T-helper 2 cell (primary cell): ENCODE measurements at regions not wholly inside any gene's neighbourhood (a gene's known extent, or its start where the extent isn't known, plus 50 kb on each side); places are given as distances from the start of the nearest gene placed in this dataset.
"Not testable (repeated sequence)": the region's sequence is repeated elsewhere in the genome, so short reads cannot be mapped to it uniquely, and the experiment has no call there.

ENCODE experiments used
- DNase-seq, 5 experiments: peaks; one replicate each; pipeline versions ENCODE4 v3.0.0 to v3.0.0-alpha.2; 2012 to 2022

DNA sequence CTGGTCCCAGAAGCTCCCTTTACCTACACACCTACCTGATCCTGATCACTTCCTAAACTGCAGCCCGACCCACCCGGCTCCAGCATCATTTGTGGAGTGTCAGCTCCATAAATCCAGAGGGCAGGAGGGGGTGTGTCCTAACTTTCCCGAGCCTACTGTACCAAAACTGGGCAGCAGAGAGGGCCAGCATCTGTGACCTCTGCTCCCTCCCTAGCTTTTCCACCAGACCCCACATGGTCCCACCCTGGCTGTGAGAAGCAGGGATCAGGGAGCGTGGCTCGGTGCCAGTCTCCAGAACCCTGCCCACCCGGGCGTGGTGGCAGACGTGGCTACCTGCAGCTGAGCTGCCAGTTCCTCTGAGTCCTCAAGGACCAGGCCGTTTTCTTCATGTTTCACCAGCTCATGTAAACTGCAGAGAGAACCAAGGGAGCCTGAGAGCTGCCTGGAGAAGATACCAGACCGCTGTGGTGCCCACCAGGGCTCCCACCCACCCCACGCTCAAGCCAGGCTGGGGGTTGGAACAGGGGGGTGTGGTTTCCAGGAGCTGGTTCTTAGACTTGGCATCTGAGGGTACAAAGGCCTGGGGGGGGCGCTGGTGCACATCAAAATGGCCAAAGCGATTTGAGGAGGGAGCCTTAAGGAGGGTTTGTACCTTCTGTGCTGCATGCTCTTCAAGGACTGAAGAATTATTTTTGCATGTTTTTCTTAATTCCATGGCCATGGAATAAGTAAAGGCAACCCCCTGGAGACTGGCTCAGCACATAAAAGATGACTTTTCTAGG, 76.7 kb upstream of the DRD5 start:
- DNase-seq: no peak

DNA sequence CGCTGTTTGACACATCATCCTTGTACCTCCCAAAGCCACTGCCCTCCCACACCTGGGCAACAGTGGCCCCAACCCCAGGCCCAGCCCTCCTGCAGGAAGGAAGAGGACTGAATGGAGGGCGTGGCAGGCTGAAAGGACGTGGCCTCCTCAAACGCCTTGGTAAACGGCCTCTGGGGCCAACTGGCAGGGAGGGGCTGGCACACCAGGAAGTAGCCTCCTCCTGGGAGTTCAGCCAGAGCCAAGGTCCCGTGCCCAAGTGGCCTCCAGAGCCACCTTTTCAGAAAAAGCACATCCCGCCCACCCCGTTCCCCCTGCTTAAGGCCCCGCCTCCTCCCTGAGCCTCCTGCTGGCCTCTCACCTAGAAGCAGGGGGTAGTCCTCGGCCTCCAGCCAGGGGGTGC, 74.2 kb upstream of the DRD5 start:
- not testable (repeated sequence) for DNase-seq

DNA sequence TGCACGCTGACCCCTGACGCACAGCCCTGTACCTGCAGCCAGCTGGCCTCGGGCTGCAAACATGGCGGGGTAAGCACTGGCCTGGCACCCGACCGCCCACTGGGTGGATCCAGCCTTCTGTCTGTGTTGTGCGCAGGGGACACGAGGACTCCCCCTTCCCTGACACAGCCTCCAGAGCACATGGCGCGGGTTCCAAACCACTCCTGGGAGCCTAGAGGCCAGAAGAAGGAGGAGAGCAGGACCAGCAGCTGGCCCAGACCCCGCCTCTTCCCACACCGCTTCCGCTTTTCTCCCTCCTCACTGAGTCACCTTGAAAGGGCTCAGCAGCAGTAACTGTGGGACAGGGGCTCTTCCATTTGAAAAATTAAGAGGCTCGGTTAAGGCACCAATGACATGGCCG, 73.5 kb upstream of the DRD5 start:
- not testable (repeated sequence) for DNase-seq

- no peak for DNase-seq
Measured at GRCh38 chr4:9709724-9710123, 71.7 kb upstream of the DRD5 start.

DNA sequence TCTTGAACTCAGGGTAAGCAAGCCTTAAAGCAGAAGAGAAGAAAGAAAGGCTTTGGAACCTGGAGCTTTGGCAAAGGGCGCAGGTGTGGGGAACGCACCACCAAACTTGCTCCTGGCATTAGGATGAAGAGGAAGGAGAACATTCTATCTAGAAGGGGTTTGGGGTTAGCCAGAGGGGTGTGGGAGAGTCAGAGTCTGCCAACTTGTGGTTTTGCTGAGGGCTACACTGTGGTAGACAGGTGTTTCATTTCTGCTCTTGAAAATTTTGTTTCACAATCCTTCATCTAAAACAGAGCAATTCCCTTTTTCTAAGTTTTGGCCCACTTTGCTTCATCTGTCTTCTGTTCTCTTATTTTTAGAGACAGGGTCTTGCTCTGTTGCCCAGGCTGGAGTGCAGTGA, 66.2 kb upstream of the DRD5 start:
- not testable (repeated sequence) for DNase-seq

GRCh38 chr4:9716093-9716492, 65.3 kb upstream of the DRD5 start:
- DNase-seq: no peak

DNA sequence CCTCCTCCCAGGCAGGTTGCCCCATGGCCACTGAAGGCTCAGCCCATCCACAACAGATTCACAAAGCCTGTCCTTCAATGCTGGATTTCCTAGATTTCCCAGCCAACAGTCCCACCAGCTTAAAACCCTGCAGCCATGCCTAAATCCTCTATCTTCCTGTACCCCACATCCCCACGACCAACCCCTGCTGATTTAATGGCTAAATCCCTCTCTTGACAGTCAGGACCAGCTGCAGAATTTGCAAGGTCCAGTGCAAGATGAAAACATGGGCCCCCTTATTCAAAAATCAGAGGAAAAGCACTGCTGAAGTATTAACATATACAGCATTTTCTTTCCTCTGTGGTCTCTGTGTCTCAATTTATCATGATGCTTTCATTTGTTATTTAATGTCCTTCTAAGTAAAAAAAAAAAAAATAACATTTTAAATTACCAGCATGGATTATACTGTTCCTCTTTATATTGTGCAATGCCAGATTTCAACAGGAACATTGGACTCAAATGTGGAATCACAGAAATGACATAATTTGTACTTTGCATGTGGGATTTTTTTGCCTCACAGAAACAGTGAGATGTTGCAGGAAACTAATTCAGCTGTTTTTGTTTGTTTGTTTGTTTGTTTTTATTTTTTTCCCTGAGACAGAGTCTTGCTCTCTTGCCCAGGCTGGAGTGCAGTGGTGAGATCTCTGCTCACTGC, 63.0 kb upstream of the DRD5 start:
- not testable (repeated sequence) for DNase-seq

- not testable (repeated sequence) for DNase-seq
Measured at GRCh38 chr4:9722131-9722530, 59.3 kb upstream of the DRD5 start.
